ENCODE measurements at regions not wholly inside any gene's neighbourhood (a gene's known extent, or its start where the extent isn't known, plus 50 kb on each side); places are given as distances from the start of the nearest gene placed in this dataset.

- intact Hi-C loops (cut with DNase I): no loop called here
- DNase-seq (ENCODE audit: low spot score): no peak
Measured at GRCh38 chr6:140874066-140874465, 1258.7 kb upstream of the GJE1 start.

GRCh38 chr6:140872885-140873284 lies 1259.8 kb upstream of the GJE1 start:
- intact Hi-C loops (cut with DNase I): no loop called here
- no peak for DNase-seq (ENCODE audit: low spot score)

DNA sequence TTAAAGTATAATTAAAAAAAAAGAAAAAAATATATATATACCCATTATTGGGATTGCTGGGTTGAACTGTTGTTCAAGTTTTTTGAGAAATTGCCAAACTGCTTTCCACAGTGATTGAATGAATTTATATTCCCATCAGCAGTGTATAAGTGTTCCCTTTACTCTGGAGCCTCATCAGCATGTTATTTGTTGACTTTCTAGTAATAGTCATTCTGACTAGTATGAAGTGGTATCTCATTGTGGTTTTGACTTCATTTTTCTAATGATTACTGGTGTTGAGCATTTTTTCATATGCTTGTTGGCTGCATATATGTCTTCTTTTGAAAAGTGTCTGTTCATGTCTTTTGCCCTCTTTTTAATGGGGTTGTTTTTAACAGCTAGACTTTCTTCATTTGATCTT lies 1260.8 kb upstream of the GJE1 start:
- intact Hi-C loops (cut with DNase I): no loop called here
- no peak for DNase-seq (ENCODE audit: low spot score)

- intact Hi-C loops (cut with DNase I): no loop called here
Measured at GRCh38 chr6:140867336-140867735, 1265.4 kb upstream of the GJE1 start.

GRCh38 chr6:140858381-140858971 lies 1274.2 kb upstream of the GJE1 start:
- no peak for DNase-seq (ENCODE audit: low spot score)
- intact Hi-C loops (cut with DNase I): no loop called here

More at GRCh38 chr6:140867336-140867735, 1265.4 kb upstream of the GJE1 start:
- DNase-seq (ENCODE audit: low spot score): no peak

DNA sequence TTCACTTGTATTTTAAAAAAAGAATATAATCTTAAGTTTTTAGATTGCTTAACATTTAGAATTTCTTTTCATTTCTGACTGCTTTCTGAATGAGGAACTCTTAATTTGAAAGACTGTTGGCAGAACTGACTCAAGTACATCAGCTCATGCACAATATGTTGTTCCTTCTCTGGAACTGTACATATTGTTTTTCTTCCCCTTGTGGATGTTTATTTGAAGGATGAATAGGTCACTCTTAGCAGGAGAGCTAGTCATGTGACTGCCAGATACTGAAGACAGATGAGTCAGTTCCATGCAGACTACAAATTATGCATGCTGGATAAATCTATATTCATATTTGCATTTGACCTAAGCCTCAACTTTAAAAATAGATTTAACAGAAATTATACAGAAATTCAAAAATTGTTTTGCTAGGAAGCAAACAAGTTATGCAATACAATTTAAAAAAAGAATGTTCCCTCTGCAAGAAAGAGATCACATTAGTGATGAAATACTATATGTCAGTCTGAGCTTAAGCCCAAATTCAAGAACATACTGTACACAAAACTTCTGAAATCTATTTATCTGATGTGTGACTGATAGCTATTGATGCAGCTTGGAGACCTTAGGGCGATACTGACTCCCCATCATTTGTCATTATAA lies 1274.9 kb upstream of the GJE1 start:
- no peak for DNase-seq (ENCODE audit: low spot score)
- intact Hi-C loops (cut with DNase I): no loop called here

DNA sequence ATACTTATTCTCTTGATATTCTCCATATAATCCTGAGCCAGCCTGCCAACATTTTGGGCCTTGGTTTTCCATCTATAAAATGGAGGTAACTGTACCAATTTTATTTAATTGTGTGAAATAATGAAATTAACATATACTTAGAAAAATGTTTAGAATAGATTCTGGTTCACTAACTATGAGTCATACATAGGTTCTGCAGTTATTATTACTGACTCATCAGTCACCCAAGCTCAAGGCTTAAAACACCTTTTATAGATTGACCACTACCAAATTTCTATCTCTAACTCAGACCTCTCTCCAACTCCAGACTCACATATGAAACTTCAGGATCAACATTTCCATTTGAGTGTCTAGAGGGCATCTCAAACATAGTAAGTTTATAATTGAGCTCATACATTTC lies 1277.2 kb upstream of the GJE1 start:
- no peak for DNase-seq (ENCODE audit: low spot score)
- intact Hi-C loops (cut with DNase I): no loop called here

- no peak for DNase-seq (ENCODE audit: low spot score)
- intact Hi-C loops (cut with DNase I): no loop called here
Measured at GRCh38 chr6:140854318-140854717, 1278.4 kb upstream of the GJE1 start.

GRCh38 chr6:140850438-140850837 lies 1282.3 kb upstream of the GJE1 start:
- DNase-seq (ENCODE audit: low spot score): no peak
- intact Hi-C loops (cut with DNase I): no loop called here

DNA sequence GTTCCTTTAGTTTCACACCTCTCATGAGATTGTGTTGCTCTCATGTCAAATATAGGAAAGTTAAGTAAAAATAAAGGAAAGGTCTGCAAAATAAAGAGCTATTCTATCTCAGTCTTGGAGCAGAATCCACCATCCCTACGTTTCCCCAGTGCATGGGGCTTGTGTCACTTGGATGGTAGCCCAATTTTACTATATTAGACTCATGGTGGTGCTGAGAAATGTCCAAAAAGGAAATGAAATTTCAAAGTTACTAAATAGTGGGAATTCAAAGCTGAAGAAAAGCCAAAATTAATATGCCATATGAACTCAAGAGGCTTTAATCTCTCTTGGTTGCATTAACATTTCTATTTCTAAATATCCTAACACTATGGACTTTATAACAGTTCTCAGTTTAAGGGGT lies 1283.3 kb upstream of the GJE1 start:
- intact Hi-C loops (cut with DNase I): no loop called here

DNA sequence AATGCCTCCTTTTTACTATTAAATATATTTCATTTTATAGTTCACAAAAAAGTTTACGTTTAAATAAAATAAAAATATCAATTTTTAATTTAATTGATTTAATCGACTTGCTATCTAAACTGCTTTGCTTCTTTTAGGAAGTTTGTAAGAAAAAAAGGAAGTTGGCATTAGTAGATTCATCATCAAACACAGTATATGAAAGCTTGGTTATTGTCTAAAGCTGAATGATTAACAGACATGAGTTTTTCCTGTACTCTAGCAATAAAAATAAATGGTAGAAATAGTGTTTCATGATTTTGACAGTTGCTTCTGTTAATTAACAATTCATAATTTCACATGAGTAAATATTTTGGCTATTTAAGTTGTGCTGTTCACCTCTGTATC lies 1285.5 kb upstream of the GJE1 start:
- DNase-seq (ENCODE audit: low spot score): no peak
- intact Hi-C loops (cut with DNase I): no loop called here

More for the DNA sequence above, 1283.3 kb upstream of the GJE1 start:
- DNase-seq (ENCODE audit: low spot score): no peak

DNA sequence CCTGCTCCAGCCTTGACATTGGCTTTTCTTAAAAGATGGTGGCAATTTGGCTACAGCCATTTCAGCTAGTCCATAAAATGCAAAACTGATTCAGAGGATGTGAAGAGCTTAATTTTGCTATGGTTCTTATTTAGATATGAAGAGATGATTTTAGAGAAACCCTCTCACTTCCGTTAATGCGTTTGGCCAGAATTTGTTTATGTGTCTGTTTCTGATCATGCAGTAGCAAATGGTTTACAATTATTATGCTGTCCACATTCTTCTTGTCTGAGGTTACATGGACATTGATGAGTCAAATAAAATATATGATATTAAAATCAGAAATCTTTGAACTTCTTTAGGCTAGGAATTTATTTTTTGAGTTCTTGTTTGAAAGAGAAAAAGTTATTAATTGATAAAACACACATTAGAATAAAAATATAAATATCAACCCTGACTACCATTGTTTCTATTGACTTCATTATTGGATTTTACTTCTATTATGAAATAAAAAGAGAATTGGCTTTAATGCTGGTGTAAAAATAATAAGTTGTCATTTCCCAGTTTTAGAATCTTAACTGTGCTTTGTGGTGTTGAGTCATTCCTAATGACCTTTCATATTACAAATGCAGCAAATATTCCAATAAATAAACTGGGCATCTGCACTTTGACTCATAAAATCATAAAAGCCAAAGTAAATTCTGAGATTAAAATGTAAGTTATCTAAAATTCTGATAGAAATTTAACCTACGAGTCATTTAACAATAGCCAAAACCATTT lies 1286.0 kb upstream of the GJE1 start:
- no peak for DNase-seq (ENCODE audit: low spot score)
- intact Hi-C loops (cut with DNase I): no loop called here

GRCh38 chr6:140845701-140846100 lies 1287.0 kb upstream of the GJE1 start:
- intact Hi-C loops (cut with DNase I): no loop called here
- DNase-seq (ENCODE audit: low spot score): no peak

- no peak for DNase-seq (ENCODE audit: low spot score)
- intact Hi-C loops (cut with DNase I): no loop called here
Measured at GRCh38 chr6:140844167-140844566, 1288.6 kb upstream of the GJE1 start.

DNA sequence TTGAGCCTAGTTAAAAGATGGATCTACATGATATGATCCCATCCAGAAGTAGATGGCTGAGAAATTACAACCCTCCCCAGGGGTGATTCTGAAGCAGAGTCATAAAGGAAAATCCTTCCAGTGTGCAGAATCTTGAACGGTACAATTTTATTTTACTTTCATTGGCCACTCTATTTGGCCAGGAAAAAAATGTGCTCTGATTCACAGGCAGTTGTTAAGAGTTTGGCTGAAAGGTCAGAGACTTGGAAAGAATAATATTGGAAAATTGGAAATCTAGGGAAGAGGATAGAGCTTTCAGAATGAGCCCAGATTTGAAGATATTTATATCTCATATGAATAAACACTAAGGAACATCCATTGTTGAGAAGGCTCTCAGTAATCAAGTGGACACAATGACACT lies 1299.3 kb upstream of the GJE1 start:
- intact Hi-C loops (cut with DNase I): no loop called here
- no peak for DNase-seq (ENCODE audit: low spot score)

- DNase-seq (ENCODE audit: low spot score): no peak
- intact Hi-C loops (cut with DNase I): no loop called here
Measured at GRCh38 chr6:140830666-140831065, 1302.1 kb upstream of the GJE1 start.

GRCh38 chr6:140828856-140829255 lies 1303.9 kb upstream of the GJE1 start:
- DNase-seq (ENCODE audit: low spot score): no peak
- intact Hi-C loops (cut with DNase I): no loop called here

DNA sequence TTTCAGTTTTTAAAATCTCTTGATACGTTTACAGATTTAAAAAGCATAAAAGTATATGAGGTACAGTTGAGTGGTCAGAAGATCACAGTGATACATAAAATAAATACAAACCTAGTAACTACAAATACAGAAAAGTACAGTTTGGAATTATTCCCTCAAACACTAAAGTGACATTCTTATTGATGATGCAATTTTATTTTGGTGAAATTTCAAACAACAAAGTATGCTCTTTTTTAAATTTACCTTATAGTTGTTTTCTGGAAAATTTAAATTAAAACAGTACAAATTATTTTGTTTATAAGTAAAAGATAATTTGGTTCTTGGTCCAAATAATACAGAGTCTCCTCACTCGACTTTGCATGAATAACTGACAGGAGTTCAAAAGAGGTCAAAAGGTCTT lies 1305.1 kb upstream of the GJE1 start:
- intact Hi-C loops (cut with DNase I): no loop called here

DNA sequence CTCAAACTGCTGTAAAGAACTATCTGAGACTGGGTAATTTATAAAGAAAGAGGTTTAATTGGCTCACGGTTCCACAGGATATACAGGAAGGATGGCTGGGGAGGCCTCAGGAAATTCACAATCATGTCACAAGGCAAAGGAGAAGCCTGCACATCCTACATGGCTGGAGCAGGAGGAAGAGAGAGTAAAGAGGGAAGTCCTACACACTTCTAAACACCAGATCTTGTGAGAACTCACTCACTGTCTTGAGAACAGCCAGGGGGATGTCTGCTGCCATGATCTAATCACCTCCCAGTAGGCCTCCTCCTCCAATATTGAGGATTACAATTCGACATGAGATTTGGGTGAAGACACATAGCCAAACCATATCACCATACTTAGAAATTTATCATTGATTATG lies 1307.0 kb upstream of the GJE1 start:
- intact Hi-C loops (cut with DNase I): no loop called here
- no peak for DNase-seq (ENCODE audit: low spot score)

More for the DNA sequence above, 1305.1 kb upstream of the GJE1 start:
- no peak for DNase-seq (ENCODE audit: low spot score)

DNA sequence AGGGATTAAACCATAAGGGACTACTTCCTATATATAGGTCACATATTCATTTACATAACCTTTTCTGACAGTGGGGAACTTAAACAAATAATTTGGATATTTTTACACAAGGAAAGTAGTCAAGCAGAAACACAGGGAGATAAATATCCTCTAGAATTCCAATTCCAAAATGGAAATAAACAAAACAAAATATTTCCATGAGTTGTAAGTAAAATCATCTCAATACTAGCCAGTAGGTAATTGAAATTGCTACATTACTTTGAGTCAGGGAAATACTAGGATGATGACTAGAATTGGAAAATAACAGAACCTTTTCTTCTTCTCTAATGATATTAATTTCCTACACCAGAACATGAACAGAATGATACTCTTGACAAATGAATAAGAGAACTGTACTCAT lies 1308.1 kb upstream of the GJE1 start:
- no peak for DNase-seq (ENCODE audit: low spot score)
- intact Hi-C loops (cut with DNase I): no loop called here

GRCh38 chr6:140821196-140821595 lies 1311.5 kb upstream of the GJE1 start:
- intact Hi-C loops (cut with DNase I): no loop called here
- no peak for DNase-seq (ENCODE audit: low spot score)
